ENCODE measurements at regions not wholly inside any gene's neighbourhood (a gene's known extent, or its start where the extent isn't known, plus 50 kb on each side); places are given as distances from the start of the nearest gene placed in this dataset.

- H3K36me3 ChIP-seq = no peaks in the 10 kb centered on the region
- intact Hi-C loops (cut with DNase I) = no loop called here
- no peak overlapping the region for H3K27ac ChIP-seq
- no peaks in the 10 kb centered on the region for H3K27me3 ChIP-seq (ENCODE audit: low read depth)
- DNase-seq (no peak), ATAC-seq (no peak)
- H3K4me1 ChIP-seq = no peaks in the 10 kb centered on the region
- H3K4me3 ChIP-seq = no peak overlapping the region
- H3K9me3 ChIP-seq = peaks cover 10% of the 10 kb centered on the region
- TF ChIP-seq CTCF (IDR thresholded peaks at IDR 0.05) = no peak
Measured at GRCh38 chr2:206389164-206389563, 54.2 kb upstream of the ADAM23 start.

- Histone ChIP-seq H3K4me1 (no peaks in the 10 kb centered on the region), H3K4me3 (no peak overlapping the region), H3K36me3 (no peaks in the 10 kb centered on the region), H3K9me3 (peaks cover 4% of the 10 kb centered on the region), H3K27me3 (ENCODE audit: low read depth) (no peaks in the 10 kb centered on the region), H3K27ac (no peak overlapping the region)
- TF ChIP-seq CTCF (IDR thresholded peaks at IDR 0.05) = no peak
- intact Hi-C loops (cut with DNase I) = no loop called here
- ATAC-seq (no peak), DNase-seq (no peak)
Measured at GRCh38 chr2:206390181-206390580, 53.2 kb upstream of the ADAM23 start.

GRCh38 chr2:206392118-206392517 lies 51.2 kb upstream of the ADAM23 start:
- no peak overlapping the region for H3K4me3 ChIP-seq
- intact Hi-C loops (cut with DNase I) = no loop called here
- no peaks in the 10 kb centered on the region for H3K27me3 ChIP-seq (ENCODE audit: low read depth)
- TF ChIP-seq CTCF (IDR thresholded peaks at IDR 0.05) = peak; percentile 32
- H3K27ac ChIP-seq = no peak overlapping the region
- ATAC-seq (peak in 1 of 2 donors; percentile 52), DNase-seq (no peak)
- no peaks in the 10 kb centered on the region for H3K4me1 ChIP-seq
- H3K9me3 ChIP-seq = peaks cover 4% of the 10 kb centered on the region
- H3K36me3 ChIP-seq = no peaks in the 10 kb centered on the region

Data from lower lobe of right lung (tissue), 2 donors.